ENCODE measurements at regions not wholly inside any gene's neighbourhood (a gene's known extent, or its start where the extent isn't known, plus 50 kb on each side); places are given as distances from the start of the nearest gene placed in this dataset.

GRCh38 chr2:199509403-199509802 is 51.7 kb upstream of the SATB2 start:
- intact Hi-C loops (cut with micrococcal nuclease) = no loop called here
- ChIA-PET CTCF (no interaction called here), POLR2A (no interaction called here)
- H3K4me1 Mint-ChIP-seq = no peaks in the 10 kb centered on the region
- H3K27me3 Mint-ChIP-seq = peaks cover 2% of the 10 kb centered on the region
- H3K36me3 Mint-ChIP-seq (ENCODE audit: low read depth) = no peaks in the 10 kb centered on the region
- DNase-seq (no peak), ATAC-seq (ENCODE audit: low read depth) (no peak)
- TF ChIP-seq CTCF (IDR thresholded peaks at IDR 0.05) = no peak
- H3K4me3 Mint-ChIP-seq = no peak overlapping the region
- no peaks in the 10 kb centered on the region for H3K9me3 Mint-ChIP-seq
- no peak overlapping the region for H3K27ac Mint-ChIP-seq

Data from activated B cell treated with CpG ODN at 0.5 μM for 24 hours (primary cell).